H1 (cell line): ENCODE measurements at regions not wholly inside any gene's neighbourhood (a gene's known extent, or its start where the extent isn't known, plus 50 kb on each side); places are given as distances from the start of the nearest gene placed in this dataset.

Experiments
- CHD7 ChIP-seq: fragments of 300-600 bp; sonication (generic); IDR thresholded peaks from 2 replicates; pipeline ENCODE4 v1.7.1; 2012; ENCODE audit warnings: low read length, moderate library complexity, mild to moderate bottlenecking, inconsistent platforms; ENCODE audit not compliant: insufficient replicate concordance

DNA sequence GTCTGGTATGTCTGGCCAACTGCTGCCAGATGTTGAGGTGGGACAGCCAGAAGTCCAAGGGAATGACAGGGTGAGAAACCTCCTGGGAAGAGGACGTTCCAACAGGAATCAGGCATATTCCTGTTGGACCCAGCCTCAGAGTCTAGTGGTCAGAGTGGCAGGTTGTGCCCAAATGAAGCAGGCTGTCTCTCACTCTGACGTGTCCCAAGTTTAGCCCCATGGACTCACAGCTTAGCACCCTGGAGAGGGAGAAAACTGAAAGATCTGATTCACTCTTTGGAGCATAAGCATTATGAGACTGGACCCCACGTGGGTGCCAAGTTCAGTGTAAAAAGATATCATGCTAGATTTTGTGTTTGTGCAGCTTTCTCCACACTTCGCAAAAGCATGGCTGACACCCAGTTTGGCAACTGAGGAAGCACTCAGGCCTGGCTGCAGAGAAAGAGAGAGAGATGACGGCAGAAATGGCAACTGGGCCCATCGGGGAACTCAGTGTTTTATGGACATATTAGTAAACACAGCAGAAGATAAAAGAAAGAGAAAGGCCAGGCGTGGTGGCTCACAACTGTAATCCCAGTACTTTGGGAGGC, 88.2 kb upstream of the LMCD1 start (continued):
- TF ChIP-seq CHD7, result no peak
- TF ChIP-seq, all 59 proteins: peak for 0
